C4-2B (cell line): ENCODE measurements at regions not wholly inside any gene's neighbourhood (a gene's known extent, or its start where the extent isn't known, plus 50 kb on each side); places are given as distances from the start of the nearest gene placed in this dataset.

ENCODE experiments used
- ZFX ChIP-seq: fragments of 450-650 bp; IDR thresholded peaks from 2 replicates; pipeline ENCODE4 v1.6.1; 2017
- TF ChIP-seq, protein P1 (sequence below): fragments of 450-650 bp; conservative IDR thresholded peaks from 2 replicates; pipeline ENCODE4 v1.5.1; 2017; ENCODE audit warnings: mild to moderate bottlenecking

- TF ChIP-seq, protein P1, sequence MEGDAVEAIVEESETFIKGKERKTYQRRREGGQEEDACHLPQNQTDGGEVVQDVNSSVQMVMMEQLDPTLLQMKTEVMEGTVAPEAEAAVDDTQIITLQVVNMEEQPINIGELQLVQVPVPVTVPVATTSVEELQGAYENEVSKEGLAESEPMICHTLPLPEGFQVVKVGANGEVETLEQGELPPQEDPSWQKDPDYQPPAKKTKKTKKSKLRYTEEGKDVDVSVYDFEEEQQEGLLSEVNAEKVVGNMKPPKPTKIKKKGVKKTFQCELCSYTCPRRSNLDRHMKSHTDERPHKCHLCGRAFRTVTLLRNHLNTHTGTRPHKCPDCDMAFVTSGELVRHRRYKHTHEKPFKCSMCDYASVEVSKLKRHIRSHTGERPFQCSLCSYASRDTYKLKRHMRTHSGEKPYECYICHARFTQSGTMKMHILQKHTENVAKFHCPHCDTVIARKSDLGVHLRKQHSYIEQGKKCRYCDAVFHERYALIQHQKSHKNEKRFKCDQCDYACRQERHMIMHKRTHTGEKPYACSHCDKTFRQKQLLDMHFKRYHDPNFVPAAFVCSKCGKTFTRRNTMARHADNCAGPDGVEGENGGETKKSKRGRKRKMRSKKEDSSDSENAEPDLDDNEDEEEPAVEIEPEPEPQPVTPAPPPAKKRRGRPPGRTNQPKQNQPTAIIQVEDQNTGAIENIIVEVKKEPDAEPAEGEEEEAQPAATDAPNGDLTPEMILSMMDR, result no peak
- TF ChIP-seq ZFX, result no peak
Observed at GRCh38 chr6:156647140-156647784, 129.9 kb upstream of the ARID1B start.
